Uterus (tissue), 3 donors: ENCODE measurements at regions not wholly inside any gene's neighbourhood (a gene's known extent, or its start where the extent isn't known, plus 50 kb on each side); places are given as distances from the start of the nearest gene placed in this dataset.

ENCODE experiments used
- DNase-seq, 2 donors: peaks; one replicate each; pipeline ENCODE4 v3.0.0-alpha.2; 2019 to 2020
- H3K27ac ChIP-seq, 2 donors: fragments of 200-600 bp; sonication (generic); 1 replicate in 1 of 2; 2 replicates in 1 of 2; pipeline ENCODE4 v1.5.1; 2016 to 2018
- H3K27me3 ChIP-seq, 2 donors: fragments of 200-600 bp; sonication (generic); one replicate each; pipeline ENCODE4 v1.5.1; 2018 to 2019; ENCODE audit warnings: control low read depth in 1 of 2
- H3K36me3 ChIP-seq, 2 donors: fragments of 200-600 bp; sonication (generic); one replicate each; pipeline ENCODE4 v1.5.1; 2019; ENCODE audit warnings: control low read depth in 1 of 2
- H3K4me1 ChIP-seq, 2 donors: fragments of 200-600 bp; sonication (generic); one replicate each; pipeline ENCODE4 v1.5.1; 2018 to 2019; ENCODE audit warnings: control low read depth in 1 of 2
- H3K4me3 ChIP-seq, 2 donors: fragments of 200-600 bp; sonication (generic); 1 replicate in 1 of 2; 2 replicates in 1 of 2; pipeline ENCODE4 v1.5.1; 2018 to 2019; ENCODE audit warnings: mild to moderate bottlenecking in 1 of 2
- H3K9me3 ChIP-seq, 2 donors: fragments of 200-600 bp; sonication (generic); one replicate each; pipeline ENCODE4 v1.5.1; 2019; ENCODE audit warnings: control low read depth in 1 of 2
- CTCF ChIP-seq, 4 experiments: fragments of 200-600 bp in 2 of 4; fragments of 450-650 bp in 2 of 4; sonication (generic) in 2 of 4; IDR thresholded peaks; one replicate each; pipeline ENCODE4 v1.5.1; 2016 to 2019; ENCODE audit warnings: antibody characterized with exemption in 4 of 4, mild to moderate bottlenecking in 2 of 4, moderate library complexity in 1 of 4
- POLR2A ChIP-seq, 2 donors: fragments of 450-650 bp; IDR thresholded peaks; one replicate each; pipeline ENCODE4 v1.6.1; 2016; ENCODE audit warnings: antibody characterized with exemption in 2 of 2, mild to moderate bottlenecking in 1 of 2, moderate library complexity in 1 of 2
- intact Hi-C: fragments of 100-400 bp; cut with DNase I; formaldehyde crosslinking; loops from one replicate; pipeline ENCODE4 v1.15.1; 2023; ENCODE audit warnings: low total_unique reads
- donor health status: DM: yes; HTN: yes; CAD: no.

GRCh38 chr17:13746404-13746803 lies 144.7 kb upstream of the HS3ST3A1 start:
- no peaks in the 10 kb centered on the region for H3K4me1 ChIP-seq
- no peak for TF ChIP-seq CTCF (IDR thresholded peaks at IDR 0.05)
- TF ChIP-seq POLR2A (IDR thresholded peaks at IDR 0.05): no peak
- no peaks in the 10 kb centered on the region for H3K36me3 ChIP-seq
- no peaks in the 10 kb centered on the region for H3K27me3 ChIP-seq
- no peak for DNase-seq
- no peak overlapping the region for H3K4me3 ChIP-seq
- intact Hi-C loops: no loop called here
- no peaks in the 10 kb centered on the region for H3K9me3 ChIP-seq
- no peak overlapping the region for H3K27ac ChIP-seq

GRCh38 chr17:13749166-13749890 lies 147.6 kb upstream of the HS3ST3A1 start:
- DNase-seq: no peak
- no peaks in the 10 kb centered on the region for H3K36me3 ChIP-seq
- TF ChIP-seq CTCF (IDR thresholded peaks at IDR 0.05): no peak
- no peak for TF ChIP-seq POLR2A (IDR thresholded peaks at IDR 0.05)
- H3K4me3 ChIP-seq: no peak overlapping the region
- no peaks in the 10 kb centered on the region for H3K27me3 ChIP-seq
- H3K4me1 ChIP-seq: no peaks in the 10 kb centered on the region
- no peak overlapping the region for H3K27ac ChIP-seq
- intact Hi-C loops: no loop called here
- no peaks in the 10 kb centered on the region for H3K9me3 ChIP-seq

- Histone ChIP-seq H3K36me3 (no peaks in the 10 kb centered on the region), H3K27ac (no peak overlapping the region), H3K9me3 (no peaks in the 10 kb centered on the region), H3K4me1 (no peaks in the 10 kb centered on the region), H3K4me3 (no peak overlapping the region), H3K27me3 (no peaks in the 10 kb centered on the region)
- intact Hi-C loops: no loop called here
- no peak for DNase-seq
- TF ChIP-seq CTCF (IDR thresholded peaks at IDR 0.05) (no peak), POLR2A (IDR thresholded peaks at IDR 0.05) (no peak)
Measured at GRCh38 chr17:13749891-13750235, 148.1 kb upstream of the HS3ST3A1 start.

GRCh38 chr17:13750816-13751793 lies 149.4 kb upstream of the HS3ST3A1 start:
- Histone ChIP-seq H3K27me3 (no peaks in the 10 kb centered on the region), H3K9me3 (no peaks in the 10 kb centered on the region), H3K4me3 (no peak overlapping the region), H3K4me1 (no peaks in the 10 kb centered on the region), H3K36me3 (no peaks in the 10 kb centered on the region), H3K27ac (no peak overlapping the region)
- intact Hi-C loops: no loop called here
- no peak for DNase-seq
- TF ChIP-seq POLR2A (IDR thresholded peaks at IDR 0.05): no peak
- no peak for TF ChIP-seq CTCF (IDR thresholded peaks at IDR 0.05)

- no peak for DNase-seq
- intact Hi-C loops: no loop called here
- Histone ChIP-seq H3K9me3 (no peaks in the 10 kb centered on the region), H3K4me3 (no peak overlapping the region), H3K27ac (no peak overlapping the region), H3K36me3 (no peaks in the 10 kb centered on the region), H3K4me1 (no peaks in the 10 kb centered on the region), H3K27me3 (no peaks in the 10 kb centered on the region)
- no peak for TF ChIP-seq POLR2A (IDR thresholded peaks at IDR 0.05)
- no peak for TF ChIP-seq CTCF (IDR thresholded peaks at IDR 0.05)
Measured at GRCh38 chr17:13753154-13753553, 151.4 kb upstream of the HS3ST3A1 start.
